ENCODE measurements at regions not wholly inside any gene's neighbourhood (a gene's known extent, or its start where the extent isn't known, plus 50 kb on each side); places are given as distances from the start of the nearest gene placed in this dataset.
"Not testable (repeated sequence)": the region's sequence is repeated elsewhere in the genome, so short reads cannot be mapped to it uniquely, and the experiment has no call there.

GRCh38 chr2:242004223-242004901 is 134.8 kb downstream of the RTP5 start:
- DNase-seq (ENCODE audit: low read depth in 2 of 2), result no peak

- DNase-seq (ENCODE audit: low read depth in 2 of 2), result no peak
Observed at GRCh38 chr2:242004902-242005230, 135.3 kb downstream of the RTP5 start.

- not testable (repeated sequence) for DNase-seq (ENCODE audit: low read depth in 2 of 2)
Observed at GRCh38 chr2:242006091-242006634, 136.6 kb downstream of the RTP5 start.

GRCh38 chr2:242008908-242009307 is 139.4 kb downstream of the RTP5 start:
- DNase-seq (ENCODE audit: low read depth in 2 of 2), result not testable (repeated sequence)

DNA sequence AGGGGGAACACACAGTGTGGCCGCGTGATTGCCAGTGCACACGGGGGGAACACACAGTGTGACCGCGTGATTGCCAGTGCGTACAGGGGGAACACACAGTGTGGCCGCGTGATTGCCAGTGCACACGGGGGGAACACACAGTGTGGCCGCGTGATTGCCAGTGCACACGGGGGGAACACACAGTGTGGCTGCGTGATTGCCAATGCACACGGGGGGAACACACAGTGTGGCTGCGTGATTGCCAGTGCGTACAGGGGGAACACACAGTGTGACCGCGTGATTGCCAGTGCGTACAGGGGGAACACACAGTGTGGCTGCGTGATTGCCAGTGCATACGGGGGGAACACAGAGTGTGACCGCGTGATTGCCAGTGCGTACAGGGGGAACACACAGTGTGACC is 140.3 kb downstream of the RTP5 start:
- not testable (repeated sequence) for DNase-seq (ENCODE audit: low read depth in 2 of 2)

DNA sequence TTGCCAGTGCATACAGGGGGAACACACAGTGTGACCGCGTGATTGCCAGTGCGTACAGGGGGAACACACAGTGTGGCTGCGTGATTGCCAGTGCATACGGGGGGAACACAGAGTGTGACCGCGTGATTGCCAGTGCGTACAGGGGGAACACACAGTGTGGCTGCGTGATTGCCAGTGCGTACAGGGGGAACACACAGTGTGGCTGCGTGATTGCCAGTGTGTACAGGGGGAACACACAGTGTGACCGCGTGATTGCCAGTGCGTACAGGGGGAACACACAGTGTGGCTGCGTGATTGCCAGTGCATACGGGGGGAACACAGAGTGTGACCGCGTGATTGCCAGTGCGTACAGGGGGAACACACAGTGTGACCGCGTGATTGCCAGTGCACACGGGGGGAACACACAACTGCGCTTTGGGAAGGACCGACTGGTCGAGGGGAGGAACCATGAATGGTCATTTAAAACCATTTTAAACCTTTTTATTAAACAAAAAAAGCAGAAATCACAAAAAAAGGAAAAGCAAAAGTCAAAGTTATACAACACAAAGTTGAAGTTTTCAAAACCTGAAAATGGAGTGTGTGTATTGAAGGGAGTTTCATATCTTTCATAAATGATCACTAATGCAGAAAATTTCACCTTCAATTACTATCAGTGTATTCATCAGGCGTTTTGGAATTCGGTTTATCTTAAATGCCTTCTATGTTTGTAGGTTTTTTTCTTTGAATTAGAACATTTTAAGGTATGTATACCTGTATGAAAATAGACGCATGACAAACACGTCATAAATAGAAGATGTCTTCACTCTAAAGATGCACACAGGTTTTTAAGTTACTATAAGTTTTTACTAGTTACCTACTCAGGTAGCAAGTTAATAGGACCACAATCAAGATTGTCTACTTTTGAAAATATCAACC is 141.0 kb downstream of the RTP5 start:
- not testable (repeated sequence) for DNase-seq (ENCODE audit: low read depth in 2 of 2)

DNA sequence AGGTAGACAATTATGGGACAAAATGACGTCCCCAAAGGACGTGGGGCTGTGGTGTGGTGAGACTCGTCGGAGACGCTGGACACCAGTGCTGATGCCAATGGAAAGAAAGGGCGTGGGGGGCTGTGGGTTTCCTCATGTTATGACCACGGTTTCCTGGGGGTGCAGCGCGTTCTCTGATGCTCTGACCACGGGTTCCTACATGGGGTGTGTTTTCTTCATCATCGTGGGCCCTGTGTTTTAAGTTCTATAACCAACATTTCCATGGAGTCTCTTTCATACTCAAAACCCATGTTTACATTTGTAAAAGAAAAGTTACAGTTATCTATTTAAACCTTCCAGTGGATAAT is 141.6 kb downstream of the RTP5 start:
- DNase-seq (ENCODE audit: low read depth in 2 of 2), result no peak

GRCh38 chr2:242011516-242011915 is 142.0 kb downstream of the RTP5 start:
- no peak for DNase-seq (ENCODE audit: low read depth in 2 of 2)

DNA sequence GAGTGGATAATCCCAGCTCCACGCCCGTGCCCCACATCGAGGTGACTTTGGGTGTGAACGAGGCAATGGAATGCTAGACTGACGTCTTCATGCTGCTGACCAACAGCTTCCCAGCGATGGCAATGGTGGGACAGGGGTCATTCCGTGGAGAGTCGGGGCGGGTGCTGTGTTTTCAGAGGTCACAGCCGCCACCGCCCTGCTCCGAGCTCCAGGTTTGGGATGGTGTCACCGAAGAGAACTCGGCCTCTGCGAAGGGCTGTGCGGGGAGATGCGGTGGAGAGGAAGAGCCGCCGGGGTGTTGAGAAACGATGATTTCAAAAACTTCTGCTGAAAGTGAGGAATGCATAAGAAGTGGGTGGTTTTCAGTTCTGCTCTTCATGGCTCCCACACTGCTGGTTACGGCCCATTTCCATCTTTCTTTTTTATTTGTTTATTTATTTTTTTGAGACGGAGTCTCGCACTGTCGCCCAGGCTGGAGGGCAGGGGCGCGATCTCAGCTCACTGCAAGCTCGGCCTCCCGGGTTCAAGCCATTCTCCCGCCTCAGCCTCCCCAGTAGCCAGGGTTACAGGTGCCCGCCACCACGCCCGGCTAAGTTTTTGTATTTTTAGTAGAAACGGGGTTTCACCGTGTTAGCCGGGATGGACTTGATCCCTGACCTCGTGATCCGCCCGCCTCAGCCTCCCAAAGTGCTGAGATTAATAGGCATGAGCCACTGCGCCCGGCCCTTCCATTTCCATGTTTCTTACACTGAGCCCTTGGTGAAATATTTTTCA is 142.6 kb downstream of the RTP5 start:
- DNase-seq (ENCODE audit: low read depth in 2 of 2), result no peak

DNA sequence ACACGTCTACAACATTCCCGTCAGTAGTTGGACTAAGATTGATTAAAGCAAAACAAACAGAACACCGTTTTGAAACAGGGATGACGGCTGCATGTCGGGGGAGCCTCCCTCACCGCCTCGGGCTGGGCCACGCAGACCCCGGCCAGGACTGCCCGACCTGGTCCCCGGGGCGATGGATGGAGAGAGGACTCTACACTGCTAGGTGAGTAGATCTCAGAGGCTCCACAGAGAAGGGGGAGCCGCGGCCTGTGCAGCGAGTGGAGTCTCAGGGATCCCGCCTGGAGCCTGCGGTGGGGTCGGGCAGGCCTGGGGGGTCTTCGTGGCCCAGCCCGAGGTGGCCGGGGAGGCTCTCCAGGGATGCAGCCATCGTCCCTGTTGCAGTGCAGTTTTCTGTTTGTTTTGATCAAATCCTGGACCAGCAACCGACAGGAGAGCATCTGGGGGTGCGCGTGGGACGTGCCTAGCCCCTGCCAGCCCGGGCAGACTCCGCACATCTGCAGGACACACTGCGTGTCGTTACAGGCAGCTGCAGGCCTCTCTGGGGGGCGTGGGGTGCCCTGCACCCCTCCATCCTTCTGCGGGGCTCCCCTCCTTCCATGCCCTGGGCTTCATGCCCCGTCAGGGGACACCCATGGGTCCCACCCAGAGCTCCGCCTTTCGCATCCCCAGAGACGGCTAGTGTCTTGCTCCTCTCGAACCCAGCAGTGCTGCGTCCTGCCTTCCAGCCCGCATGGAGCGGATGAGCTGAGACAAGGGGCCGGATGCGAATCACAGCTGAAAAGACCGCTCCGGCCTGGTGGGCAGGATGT is 143.6 kb downstream of the RTP5 start:
- no peak for DNase-seq (ENCODE audit: low read depth in 2 of 2)

GRCh38 chr2:242013771-242014170 is 144.2 kb downstream of the RTP5 start:
- DNase-seq (ENCODE audit: low read depth in 2 of 2), result no peak

DNA sequence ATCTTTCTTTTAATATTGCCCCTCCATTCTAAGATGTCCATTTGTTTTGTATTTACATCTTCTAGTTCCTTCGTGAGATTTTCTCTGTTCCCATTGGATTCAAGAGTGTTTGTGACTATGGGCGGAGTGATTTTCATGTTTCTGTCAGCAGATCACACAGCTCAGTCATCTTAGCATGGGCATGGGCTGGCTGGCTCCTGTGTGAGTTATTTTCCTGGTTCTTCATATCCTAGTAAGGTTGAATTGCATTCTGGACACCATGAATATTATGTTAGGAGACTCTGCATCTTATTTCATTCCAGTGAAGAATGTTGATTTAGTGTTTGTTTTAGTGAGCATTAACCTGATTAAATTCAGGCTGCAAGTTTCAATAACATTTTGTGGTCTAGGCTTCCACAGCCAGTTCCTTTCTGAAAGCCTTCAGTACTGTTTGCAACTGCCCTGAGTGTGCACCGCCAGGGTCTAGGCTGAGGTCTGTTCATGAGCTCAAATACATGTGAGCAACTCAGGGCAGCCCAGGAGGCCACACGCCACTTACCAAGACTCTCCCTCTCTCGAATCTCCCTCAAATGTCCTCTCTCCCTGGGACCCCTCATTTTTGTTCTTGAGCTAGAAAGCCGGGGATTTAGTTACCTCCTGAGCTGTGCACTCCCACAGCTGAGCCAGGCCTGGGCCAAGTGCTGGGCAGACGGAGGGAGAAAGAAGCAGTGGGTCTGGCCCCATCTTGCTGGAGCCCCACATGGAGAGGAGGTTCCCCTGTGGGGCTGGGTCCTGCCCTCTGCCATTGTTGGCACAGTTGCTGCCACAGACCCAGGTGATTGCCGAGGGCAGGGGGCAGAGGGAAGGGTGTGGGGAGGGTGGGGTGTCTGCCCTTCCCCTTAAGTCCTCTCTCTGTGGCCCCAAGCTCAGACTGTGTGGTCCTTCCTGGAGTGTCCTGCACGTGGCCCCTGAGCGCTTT is 145.9 kb downstream of the RTP5 start:
- no peak for DNase-seq (ENCODE audit: low read depth in 2 of 2)

- DNase-seq (ENCODE audit: low read depth in 2 of 2), result no peak
Observed at GRCh38 chr2:242017086-242017485, 147.6 kb downstream of the RTP5 start.

GRCh38 chr2:242018416-242018815 is 148.9 kb downstream of the RTP5 start:
- DNase-seq (ENCODE audit: low read depth in 2 of 2), result not testable (repeated sequence)

- no peak for DNase-seq (ENCODE audit: low read depth in 2 of 2)
Observed at GRCh38 chr2:242019344-242019743, 149.8 kb downstream of the RTP5 start.

DNA sequence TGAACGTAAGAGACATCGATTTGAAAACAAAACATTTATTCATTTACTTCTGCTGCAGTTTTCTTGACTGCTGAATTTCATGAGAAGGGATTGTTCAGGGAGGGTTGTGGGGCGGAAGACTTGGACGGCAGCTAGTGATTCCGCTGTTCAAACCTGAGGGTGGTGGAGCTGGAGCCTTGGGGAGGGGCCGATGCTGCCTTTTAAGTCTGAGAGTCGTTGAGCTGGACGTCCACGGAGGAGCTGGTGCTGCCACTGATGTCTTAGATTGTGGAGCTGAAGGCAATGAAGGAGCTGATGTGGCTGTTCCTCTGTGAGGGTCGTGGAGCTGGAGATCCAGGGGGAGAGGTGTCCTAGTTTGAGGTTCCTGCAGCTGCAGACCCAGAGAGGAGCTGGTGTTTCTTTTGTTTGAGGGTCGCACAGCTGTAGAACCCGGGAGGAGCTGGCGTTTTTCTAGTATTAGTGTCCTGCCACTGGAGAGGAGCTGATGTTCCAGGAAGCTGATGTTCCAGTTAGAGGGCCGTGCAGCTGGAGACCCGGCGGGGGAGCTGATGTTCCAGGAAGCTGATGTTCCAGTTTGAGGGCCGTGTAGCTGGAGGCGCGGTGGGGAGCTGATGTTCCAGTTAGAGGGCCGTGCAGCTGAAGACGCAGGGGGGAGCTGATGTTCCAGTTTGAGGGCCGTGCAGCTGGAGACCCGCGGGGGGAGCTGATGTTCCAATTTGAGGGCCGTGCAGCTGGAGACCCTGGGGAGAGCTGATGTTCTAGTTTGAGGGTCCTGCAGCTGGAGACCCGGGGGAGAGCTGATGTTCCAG is 150.9 kb downstream of the RTP5 start:
- no peak for DNase-seq (ENCODE audit: low read depth in 2 of 2)

DNA sequence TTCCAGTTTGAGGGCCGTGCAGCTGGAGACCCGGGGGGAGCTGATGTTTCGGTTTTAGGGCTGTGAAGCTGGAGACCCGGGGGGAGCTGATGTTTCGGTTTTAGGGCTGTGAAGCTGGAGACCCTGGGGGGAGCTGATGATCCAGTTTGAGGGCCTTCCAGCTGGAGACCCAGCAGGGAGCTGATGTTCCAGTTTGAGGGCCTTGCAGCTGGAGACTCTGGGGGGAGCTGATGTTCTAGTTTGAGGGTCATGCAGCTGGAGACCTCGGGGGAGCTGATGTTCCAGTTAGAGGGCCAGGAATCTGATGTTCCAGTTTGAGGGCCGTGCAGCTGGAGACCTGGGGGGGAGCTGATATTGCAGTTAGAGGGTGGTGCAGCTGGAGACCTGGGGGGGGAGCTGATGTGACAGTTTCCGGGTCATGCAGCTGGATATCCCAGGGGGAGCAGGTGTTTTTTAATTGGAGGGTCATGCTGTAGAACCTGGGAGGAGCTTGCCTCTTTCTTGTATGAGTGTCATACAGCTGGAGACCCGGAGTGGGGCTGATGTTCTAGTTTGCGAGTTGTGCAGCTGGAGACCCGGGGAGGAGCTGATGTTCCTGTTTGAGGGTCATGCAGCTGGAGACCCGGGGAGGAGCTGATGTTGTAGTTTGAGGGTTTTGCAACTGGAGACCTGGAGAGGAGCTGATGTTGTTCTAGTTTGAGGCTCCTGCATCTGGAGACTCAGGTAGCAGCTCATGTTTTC is 153.2 kb downstream of the RTP5 start:
- DNase-seq (ENCODE audit: low read depth in 2 of 2), result no peak

- no peak for DNase-seq (ENCODE audit: low read depth in 2 of 2)
Observed at GRCh38 chr2:242024751-242025355, 155.3 kb downstream of the RTP5 start.
